ENCODE measurements at regions not wholly inside any gene's neighbourhood (a gene's known extent, or its start where the extent isn't known, plus 50 kb on each side); places are given as distances from the start of the nearest gene placed in this dataset.
A peak's percentile ranks its signal among the peaks of the same experiment; 100 is the strongest.
"Not testable (repeated sequence)": the region's sequence is repeated elsewhere in the genome, so short reads cannot be mapped to it uniquely, and the experiment has no call there.

GRCh38 chr13:24931450-24932251 is 164.3 kb upstream of the PABPC3 start:
- DNase-seq (ENCODE audit: low spot score), result peak; percentile 56

GRCh38 chr13:24933106-24934023 is 162.6 kb upstream of the PABPC3 start:
- not testable (repeated sequence) for DNase-seq (ENCODE audit: low spot score)

GRCh38 chr13:24934024-24934385 is 161.9 kb upstream of the PABPC3 start:
- not testable (repeated sequence) for DNase-seq (ENCODE audit: low spot score)

- DNase-seq (ENCODE audit: low spot score), result no peak
These were observed 157.0 kb upstream of the PABPC3 start for GRCh38 chr13:24938966-24939365.

- not testable (repeated sequence) for DNase-seq (ENCODE audit: low spot score)
These were observed 154.8 kb upstream of the PABPC3 start for GRCh38 chr13:24941023-24941713.

- no peak for DNase-seq (ENCODE audit: low spot score)
These were observed 152.8 kb upstream of the PABPC3 start for GRCh38 chr13:24943136-24943535.

GRCh38 chr13:24944073-24944472 is 151.9 kb upstream of the PABPC3 start:
- not testable (repeated sequence) for DNase-seq (ENCODE audit: low spot score)

- not testable (repeated sequence) for DNase-seq (ENCODE audit: low spot score)
These were observed 147.0 kb upstream of the PABPC3 start for GRCh38 chr13:24948977-24949376.

DNA sequence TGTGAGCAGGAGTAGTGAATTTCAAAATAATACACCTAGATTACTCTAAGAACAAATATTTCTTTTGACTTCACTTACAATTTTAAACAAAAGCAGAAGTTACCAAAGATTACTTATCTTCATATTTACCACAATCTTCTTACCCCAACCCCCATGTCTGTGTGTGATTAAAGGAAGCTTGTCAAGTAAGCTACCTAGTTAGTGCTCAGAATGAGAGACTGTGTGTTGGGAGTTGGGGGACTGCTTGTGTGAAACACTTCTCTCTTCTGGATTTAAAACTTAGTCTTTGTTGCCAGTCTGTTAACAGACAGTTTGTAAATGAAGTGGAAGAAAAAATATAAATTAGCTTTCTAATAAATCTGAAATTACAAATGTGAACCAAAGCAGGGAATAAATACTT is 145.3 kb upstream of the PABPC3 start:
- not testable (repeated sequence) for DNase-seq (ENCODE audit: low spot score)

DNA sequence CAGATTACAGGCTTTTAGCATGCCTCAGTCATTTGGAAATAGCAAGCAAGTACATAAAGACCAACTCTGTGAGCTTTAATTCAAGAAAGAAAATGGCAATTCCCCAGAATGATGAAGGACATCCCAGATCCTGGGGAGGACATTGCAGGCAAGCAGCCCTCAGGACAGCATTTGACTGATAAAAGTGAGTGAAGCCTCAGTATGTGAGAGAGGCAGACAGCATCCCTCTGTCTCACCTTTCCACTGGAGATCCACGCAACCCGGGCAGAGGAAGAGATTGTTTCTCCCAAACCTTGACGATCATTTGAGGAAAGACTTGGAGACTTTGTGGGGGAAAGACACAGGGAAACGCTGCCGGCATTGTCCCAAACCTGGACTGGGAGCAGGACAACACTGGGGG is 128.0 kb upstream of the PABPC3 start:
- not testable (repeated sequence) for DNase-seq (ENCODE audit: low spot score)

DNA sequence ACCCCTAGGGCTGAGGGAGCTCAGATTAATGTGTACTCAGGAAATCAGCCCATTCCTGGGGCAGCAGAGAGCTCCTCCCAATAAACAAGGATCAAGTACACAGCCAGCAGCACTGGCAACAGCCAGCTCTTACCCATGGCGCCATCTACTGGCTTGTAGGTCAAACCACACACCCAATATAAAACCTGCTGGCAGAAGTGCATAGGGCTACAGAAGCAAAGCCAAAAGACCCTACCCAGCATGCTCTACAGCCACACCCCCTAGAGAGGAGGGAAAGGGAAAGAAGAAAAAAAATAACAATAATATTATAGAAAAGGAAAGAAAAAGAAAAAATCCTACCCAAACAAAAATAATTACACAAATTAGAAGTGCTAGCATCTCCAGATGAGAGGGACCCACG is 127.5 kb upstream of the PABPC3 start:
- not testable (repeated sequence) for DNase-seq (ENCODE audit: low spot score)

DNA sequence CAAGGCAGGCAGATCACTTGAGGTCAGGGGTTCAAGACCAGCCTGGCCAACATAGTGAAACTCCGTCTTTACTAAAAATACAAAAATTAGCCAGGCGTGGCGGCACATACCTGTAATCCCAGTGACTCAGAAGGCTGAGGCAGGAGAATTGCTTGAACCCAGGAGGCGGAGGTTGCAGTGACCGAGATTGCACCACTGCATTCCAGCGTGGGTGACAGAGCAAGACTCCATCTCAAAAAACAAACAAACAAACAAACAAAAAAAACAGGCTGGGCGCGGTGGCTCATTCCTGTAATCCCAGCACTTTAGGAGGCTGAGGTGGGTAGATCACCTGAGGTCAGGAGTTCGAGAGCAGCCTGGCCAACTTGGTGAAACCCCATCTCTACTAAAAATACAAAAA is 122.8 kb upstream of the PABPC3 start:
- DNase-seq (ENCODE audit: low spot score), result not testable (repeated sequence)

DNA sequence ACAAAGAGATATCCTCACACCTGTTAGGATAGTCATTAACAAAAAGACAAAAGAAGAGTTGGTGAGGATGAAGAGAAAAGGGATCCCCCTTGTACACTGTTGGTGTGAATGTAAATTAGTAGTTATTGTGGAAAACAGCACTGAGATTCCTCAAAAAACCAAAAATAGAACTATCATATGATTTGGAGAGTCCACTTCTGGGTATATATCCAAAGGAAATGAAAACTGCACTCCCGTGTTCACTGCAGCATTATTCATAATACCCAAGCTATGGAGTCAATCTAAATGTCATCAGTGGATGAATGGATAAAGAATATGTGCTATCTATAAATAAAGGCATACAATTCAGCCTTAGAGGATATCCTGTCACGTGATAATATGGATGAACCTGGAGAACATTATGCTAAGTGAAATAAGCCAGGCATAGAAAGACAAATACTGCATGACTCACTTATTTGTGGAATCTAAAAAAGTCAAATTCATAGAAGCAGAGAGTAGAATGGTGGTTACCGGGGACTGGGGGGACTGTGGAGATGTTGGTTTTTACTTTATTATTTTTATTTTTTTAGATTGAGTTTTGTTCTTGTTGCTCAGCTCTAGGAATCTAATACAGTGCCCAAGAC is 114.6 kb upstream of the PABPC3 start:
- not testable (repeated sequence) for DNase-seq (ENCODE audit: low spot score)

DNA sequence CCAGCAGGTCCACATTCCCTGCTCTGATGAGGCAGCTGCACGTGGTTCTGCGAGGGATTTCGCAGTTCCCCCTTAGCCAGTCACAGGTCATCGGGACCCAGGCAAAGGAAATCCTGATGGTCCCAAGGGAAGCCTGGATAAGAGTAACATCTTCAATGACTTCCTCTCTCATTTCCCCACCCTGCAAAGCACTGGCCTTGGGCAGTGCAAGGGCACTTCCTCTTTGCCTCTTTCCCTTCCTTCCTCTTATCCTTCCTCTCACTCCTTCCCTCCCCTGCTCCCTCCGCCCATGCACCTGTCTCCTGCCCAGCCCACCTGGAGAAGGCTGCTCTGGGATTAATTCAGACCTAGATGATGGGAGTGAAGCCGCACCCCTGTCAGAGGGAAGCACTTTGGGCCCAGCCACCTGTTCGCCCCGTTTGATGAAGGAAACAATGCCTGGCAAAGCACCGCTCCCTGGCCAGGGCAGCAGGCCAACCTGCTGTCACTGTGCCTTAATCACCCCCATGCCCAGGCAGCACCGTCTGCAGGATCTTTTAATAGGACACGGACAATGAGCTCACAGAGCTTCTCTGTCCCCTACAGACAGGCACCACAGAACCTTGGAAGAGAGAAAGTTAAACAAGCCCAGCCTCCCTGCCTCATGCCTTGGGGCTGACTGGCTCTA is 113.5 kb upstream of the PABPC3 start:
- DNase-seq (ENCODE audit: low spot score), result no peak

- no peak for DNase-seq (ENCODE audit: low spot score)
These were observed 112.8 kb upstream of the PABPC3 start for GRCh38 chr13:24983094-24983493.

DNA sequence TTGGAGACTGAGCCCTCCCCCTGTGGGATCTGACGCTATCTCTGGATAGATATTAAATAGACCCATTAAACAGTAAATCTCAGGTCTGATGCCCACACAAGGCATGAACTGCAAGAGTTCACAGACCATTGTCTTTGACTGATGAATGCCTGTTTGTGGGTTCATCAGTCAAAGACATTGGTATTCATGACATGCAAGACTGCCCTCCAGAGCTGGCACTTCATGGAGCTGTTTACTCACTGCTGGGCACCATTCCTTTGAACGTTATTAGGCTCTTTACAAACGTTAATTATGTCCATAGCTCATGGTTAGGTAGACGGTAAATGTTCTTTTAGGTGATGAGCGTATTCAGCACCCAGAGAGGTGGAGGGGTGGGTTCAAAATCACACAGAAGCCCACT is 111.8 kb upstream of the PABPC3 start:
- no peak for DNase-seq (ENCODE audit: low spot score)

DNA sequence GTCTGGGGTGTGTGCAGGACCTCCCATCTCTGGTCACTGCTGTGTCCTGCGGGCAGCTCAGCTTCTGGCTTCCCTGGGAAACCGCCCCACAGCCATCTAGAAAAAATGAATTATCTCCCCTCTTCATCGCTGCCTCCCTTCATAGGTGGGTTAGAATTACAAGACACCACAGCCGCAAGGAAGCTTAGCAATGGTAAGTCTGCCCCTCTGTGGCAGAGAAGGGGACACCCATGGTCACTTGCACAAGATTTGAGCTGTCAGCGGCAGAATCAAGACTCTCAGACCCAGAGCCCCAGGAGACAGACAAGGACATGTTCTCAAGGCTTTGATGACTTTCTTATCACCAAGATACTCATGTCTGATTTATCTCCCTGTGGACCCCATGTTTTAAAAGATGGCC is 110.8 kb upstream of the PABPC3 start:
- no peak for DNase-seq (ENCODE audit: low spot score)

GRCh38 chr13:24985896-24986295 is 110.0 kb upstream of the PABPC3 start:
- DNase-seq (ENCODE audit: low spot score), result no peak

GRCh38 chr13:24986826-24987225 is 109.1 kb upstream of the PABPC3 start:
- no peak for DNase-seq (ENCODE audit: low spot score)

- not testable (repeated sequence) for DNase-seq (ENCODE audit: low spot score)
These were observed 106.0 kb upstream of the PABPC3 start for GRCh38 chr13:24989959-24990358.

DNA sequence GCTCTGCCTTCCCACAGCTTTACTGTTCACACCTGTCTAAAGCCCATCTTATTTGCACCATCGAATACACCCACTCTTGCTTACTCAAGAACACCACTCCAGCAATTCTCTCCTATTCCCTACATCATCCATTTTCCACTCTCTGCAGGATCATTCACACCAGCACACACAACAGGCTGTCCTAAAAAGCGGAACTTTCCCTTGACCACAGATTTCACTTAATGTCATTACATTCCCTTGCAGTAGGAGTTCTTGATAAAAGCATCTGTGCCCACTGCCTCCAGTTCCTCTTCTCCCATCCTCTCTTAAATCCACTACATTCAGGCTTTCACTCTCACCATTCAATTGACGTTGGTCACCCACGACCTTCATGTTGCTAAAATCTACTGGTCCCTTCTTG is 103.0 kb upstream of the PABPC3 start:
- not testable (repeated sequence) for DNase-seq (ENCODE audit: low spot score)

All from ecto neural progenitor cell (in vitro differentiated cells).